Prostate gland (tissue), 2 donors: ENCODE measurements at regions not wholly inside any gene's neighbourhood (a gene's known extent, or its start where the extent isn't known, plus 50 kb on each side); places are given as distances from the start of the nearest gene placed in this dataset.

Experiments used
- POLR2A ChIP-seq: fragments of 450-650 bp; IDR thresholded peaks from one replicate; pipeline ENCODE4 v1.6.1; 2016; ENCODE audit warnings: antibody characterized with exemption, mild to moderate bottlenecking
- POLR2AphosphoS5 ChIP-seq: sonication (generic); formaldehyde crosslinking; IDR thresholded peaks from one replicate; pipeline ENCODE4 v1.6.1; 2017; ENCODE audit warnings: antibody characterized with exemption
- TF ChIP-seq, protein P1 (sequence below), 4 experiments: fragments of 200-600 bp in 2 of 4; fragments of 450-650 bp in 2 of 4; sonication (generic) in 2 of 4; IDR thresholded peaks; 1 replicate in 3 of 4; 2 replicates in 1 of 4; pipeline ENCODE4 v1.5.1; 2016 to 2019; ENCODE audit warnings: antibody characterized with exemption in 4 of 4, mild to moderate bottlenecking in 2 of 4, moderate library complexity in 2 of 4

DNA sequence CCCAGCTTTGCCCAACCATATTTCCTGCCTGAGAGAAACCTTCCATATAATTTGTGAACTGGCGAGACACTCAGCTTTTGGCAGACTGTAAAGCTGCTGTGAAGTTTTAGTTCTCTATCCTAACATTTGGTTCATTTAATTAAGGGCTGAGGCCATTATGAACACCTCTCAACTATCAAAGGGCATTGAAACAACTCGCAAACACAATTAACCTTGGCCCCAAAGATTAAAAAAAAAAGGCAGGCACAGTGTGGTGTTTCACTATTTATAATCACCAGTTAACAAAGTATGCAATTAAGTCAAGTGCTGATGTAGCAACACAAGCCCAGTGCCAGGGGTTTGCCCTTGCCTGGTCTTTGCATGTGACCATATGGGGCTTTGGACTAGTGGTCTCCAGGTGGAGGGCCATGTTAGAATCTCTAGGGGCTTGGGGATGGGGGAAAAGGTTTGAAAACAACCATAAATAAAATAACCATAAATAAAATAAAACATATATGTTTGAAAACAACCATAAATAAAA, 297.6 kb upstream of the SKOR2 start:
- TF ChIP-seq POLR2A (no peak), POLR2AphosphoS5 (no peak)
- TF ChIP-seq, protein P1, sequence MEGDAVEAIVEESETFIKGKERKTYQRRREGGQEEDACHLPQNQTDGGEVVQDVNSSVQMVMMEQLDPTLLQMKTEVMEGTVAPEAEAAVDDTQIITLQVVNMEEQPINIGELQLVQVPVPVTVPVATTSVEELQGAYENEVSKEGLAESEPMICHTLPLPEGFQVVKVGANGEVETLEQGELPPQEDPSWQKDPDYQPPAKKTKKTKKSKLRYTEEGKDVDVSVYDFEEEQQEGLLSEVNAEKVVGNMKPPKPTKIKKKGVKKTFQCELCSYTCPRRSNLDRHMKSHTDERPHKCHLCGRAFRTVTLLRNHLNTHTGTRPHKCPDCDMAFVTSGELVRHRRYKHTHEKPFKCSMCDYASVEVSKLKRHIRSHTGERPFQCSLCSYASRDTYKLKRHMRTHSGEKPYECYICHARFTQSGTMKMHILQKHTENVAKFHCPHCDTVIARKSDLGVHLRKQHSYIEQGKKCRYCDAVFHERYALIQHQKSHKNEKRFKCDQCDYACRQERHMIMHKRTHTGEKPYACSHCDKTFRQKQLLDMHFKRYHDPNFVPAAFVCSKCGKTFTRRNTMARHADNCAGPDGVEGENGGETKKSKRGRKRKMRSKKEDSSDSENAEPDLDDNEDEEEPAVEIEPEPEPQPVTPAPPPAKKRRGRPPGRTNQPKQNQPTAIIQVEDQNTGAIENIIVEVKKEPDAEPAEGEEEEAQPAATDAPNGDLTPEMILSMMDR (IDR thresholded peaks at IDR 0.05), result no peak
